ENCODE measurements at regions not wholly inside any gene's neighbourhood (a gene's known extent, or its start where the extent isn't known, plus 50 kb on each side); places are given as distances from the start of the nearest gene placed in this dataset.

DNA sequence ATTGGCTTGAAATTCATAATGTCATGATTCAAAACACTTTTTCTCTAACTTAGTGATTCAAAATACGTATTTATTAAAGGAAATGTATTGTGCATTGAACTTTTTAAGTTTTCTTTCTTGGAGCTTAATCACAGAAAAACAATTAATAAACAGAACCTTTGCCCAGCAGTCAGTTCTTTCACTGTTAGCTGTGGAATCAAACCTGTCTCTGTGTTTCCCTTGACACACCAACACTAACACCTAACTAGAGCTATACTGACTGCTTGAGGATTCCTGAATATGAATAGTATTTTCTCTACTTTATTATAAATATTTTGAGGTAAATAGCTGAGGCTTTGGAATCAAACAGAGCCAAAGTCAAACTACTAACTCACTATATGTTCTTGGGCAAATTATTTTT, 296.4 kb downstream of the HIVEP2 start (continued):
- no peak for TF ChIP-seq ZNF462 (CRISPR knock-in tag; IDR thresholded peaks at IDR 0.05)
- no peak for TF ChIP-seq POLR2AphosphoS5 (IDR thresholded peaks at IDR 0.05; ENCODE audit: low read depth)
- TF ChIP-seq, protein P1, sequence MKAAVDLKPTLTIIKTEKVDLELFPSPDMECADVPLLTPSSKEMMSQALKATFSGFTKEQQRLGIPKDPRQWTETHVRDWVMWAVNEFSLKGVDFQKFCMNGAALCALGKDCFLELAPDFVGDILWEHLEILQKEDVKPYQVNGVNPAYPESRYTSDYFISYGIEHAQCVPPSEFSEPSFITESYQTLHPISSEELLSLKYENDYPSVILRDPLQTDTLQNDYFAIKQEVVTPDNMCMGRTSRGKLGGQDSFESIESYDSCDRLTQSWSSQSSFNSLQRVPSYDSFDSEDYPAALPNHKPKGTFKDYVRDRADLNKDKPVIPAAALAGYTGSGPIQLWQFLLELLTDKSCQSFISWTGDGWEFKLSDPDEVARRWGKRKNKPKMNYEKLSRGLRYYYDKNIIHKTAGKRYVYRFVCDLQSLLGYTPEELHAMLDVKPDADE (IDR thresholded peaks at IDR 0.05) = no peak
- no peak for TF ChIP-seq EZH2 (IDR thresholded peaks at IDR 0.05; ENCODE audit: low read depth, unreplicated experiment)
- TF ChIP-seq NANOG (IDR thresholded peaks at IDR 0.05; ENCODE audit: borderline replicate concordance) = no peak
- no peak for TF ChIP-seq CREB1 (CRISPR knock-in tag; IDR thresholded peaks at IDR 0.05; ENCODE audit: low read depth)
- no peak for TF ChIP-seq STAT1 (IDR thresholded peaks at IDR 0.05; ENCODE audit: unreplicated experiment)
- TF ChIP-seq JUNB (IDR thresholded peaks at IDR 0.05; ENCODE audit: unreplicated experiment) = no peak
- TF ChIP-seq CTCF (conservative IDR thresholded peaks at IDR 0.05; ENCODE audit: low read depth in 2 of 2) = no peak
